ENCODE measurements at regions not wholly inside any gene's neighbourhood (a gene's known extent, or its start where the extent isn't known, plus 50 kb on each side); places are given as distances from the start of the nearest gene placed in this dataset.

GRCh38 chr9:119697996-119698395, 328.8 kb upstream of the BRINP1 start:
- no peak for TF ChIP-seq POLR2A (IDR thresholded peaks at IDR 0.05)
- TF ChIP-seq CTCF (IDR thresholded peaks at IDR 0.05): no peak

Measured in uterus (tissue), 2 donors.